ENCODE measurements at regions not wholly inside any gene's neighbourhood (a gene's known extent, or its start where the extent isn't known, plus 50 kb on each side); places are given as distances from the start of the nearest gene placed in this dataset.

DNA sequence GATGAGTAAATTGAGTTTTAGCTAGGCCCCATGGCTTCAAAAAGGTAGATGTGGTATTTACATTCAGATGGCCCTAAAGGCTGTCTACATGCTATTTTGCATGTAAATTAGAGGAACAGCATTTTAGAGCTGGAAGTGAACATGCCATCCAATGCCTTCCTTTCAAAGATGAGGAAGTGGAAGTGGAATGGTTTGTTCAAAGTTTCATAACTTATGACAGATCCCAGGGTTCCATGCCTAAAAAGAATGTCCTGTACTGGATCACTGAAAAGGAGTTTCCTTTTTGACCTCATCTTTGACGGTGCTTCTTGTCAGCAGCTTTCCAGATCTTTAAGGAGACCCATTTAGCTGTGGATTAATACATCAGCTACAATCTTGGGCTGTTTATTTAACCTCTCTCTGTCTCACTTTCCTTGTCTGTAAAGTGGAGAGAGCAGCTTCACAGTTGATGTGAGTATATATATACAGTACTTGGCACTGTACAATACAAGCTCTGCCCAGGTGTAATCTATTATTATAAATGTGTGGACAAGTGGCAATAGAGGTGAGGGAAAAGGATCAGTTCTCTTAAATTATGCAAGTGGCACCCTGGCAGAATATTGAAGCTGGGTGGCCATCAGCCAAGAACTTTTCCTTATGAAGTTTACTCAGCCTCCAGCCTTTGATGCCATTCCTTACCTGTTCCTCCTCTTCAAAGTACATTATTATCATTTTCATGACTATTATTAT is 68.7 kb upstream of the GOLGA8B start:
- H3K4me1 ChIP-seq (ENCODE audit: low read depth), result no peaks in the 10 kb centered on the region
- TF ChIP-seq, protein P1, sequence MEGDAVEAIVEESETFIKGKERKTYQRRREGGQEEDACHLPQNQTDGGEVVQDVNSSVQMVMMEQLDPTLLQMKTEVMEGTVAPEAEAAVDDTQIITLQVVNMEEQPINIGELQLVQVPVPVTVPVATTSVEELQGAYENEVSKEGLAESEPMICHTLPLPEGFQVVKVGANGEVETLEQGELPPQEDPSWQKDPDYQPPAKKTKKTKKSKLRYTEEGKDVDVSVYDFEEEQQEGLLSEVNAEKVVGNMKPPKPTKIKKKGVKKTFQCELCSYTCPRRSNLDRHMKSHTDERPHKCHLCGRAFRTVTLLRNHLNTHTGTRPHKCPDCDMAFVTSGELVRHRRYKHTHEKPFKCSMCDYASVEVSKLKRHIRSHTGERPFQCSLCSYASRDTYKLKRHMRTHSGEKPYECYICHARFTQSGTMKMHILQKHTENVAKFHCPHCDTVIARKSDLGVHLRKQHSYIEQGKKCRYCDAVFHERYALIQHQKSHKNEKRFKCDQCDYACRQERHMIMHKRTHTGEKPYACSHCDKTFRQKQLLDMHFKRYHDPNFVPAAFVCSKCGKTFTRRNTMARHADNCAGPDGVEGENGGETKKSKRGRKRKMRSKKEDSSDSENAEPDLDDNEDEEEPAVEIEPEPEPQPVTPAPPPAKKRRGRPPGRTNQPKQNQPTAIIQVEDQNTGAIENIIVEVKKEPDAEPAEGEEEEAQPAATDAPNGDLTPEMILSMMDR (IDR thresholded peaks at IDR 0.05; ENCODE audit: low read depth, low read length), result no peak
- no peak overlapping the region for H3K4me3 ChIP-seq
- no peak overlapping the region for H3K27ac ChIP-seq
- H3K9me3 ChIP-seq (ENCODE audit: low read depth), result no peaks in the 10 kb centered on the region
- no peak for DNase-seq (ENCODE audit: low read depth in 1 of 2, low spot score in 1 of 2)
- H3K27me3 ChIP-seq, result no peaks in the 10 kb centered on the region
- H3K36me3 ChIP-seq, result no peaks in the 10 kb centered on the region

DNA sequence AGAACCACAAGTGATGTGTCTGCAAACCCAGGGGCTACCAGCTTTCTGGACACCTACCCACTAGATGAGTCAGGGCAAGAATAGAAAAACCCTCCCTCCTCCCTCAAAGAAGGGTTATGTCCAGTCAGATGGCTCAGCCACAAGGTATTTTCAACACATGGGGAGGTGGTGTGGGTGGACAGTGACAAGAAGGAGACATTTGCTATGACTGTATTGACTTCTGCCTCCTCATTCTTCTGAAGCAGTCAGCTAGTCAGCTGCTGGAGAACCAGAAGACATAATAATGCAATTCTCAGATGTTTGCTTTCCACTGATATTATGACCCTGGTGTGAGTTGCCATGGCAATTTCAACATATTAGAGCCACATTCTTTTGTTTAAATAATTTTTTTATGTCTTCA is 66.7 kb upstream of the GOLGA8B start:
- H3K4me1 ChIP-seq (ENCODE audit: low read depth), result no peaks in the 10 kb centered on the region
- no peak overlapping the region for H3K4me3 ChIP-seq
- H3K9me3 ChIP-seq (ENCODE audit: low read depth), result no peaks in the 10 kb centered on the region
- peak in 1 of 2 donors; percentile 1 for DNase-seq (ENCODE audit: low read depth in 1 of 2, low spot score in 1 of 2)
- TF ChIP-seq, protein P1 (IDR thresholded peaks at IDR 0.05; ENCODE audit: low read depth, low read length), result no peak
- H3K36me3 ChIP-seq, result no peaks in the 10 kb centered on the region
- no peak overlapping the region for H3K27ac ChIP-seq
- no peaks in the 10 kb centered on the region for H3K27me3 ChIP-seq

DNA sequence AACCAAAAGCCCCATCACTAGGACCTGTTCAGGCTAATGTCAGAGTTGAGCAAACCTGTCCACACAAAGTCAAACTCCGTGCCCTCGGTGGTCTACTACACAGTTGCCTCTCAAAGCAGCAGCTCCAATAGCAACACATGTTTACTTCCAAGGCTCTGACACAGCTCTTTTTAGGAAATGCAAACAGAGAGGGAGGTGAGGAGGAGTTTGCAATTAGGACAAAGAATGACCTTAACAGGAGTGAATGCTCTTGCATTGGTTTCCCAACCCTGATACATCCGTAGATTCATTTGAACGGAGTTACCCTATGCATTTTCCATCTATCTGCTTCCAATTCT is 64.8 kb upstream of the GOLGA8B start:
- TF ChIP-seq, protein P1 (IDR thresholded peaks at IDR 0.05; ENCODE audit: low read depth, low read length), result no peak
- no peak for DNase-seq (ENCODE audit: low read depth in 1 of 2, low spot score in 1 of 2)
- Histone ChIP-seq H3K9me3 (ENCODE audit: low read depth) (no peaks in the 10 kb centered on the region), H3K27ac (no peak overlapping the region), H3K4me1 (ENCODE audit: low read depth) (no peaks in the 10 kb centered on the region), H3K36me3 (no peaks in the 10 kb centered on the region), H3K27me3 (no peaks in the 10 kb centered on the region), H3K4me3 (no peak overlapping the region)

DNA sequence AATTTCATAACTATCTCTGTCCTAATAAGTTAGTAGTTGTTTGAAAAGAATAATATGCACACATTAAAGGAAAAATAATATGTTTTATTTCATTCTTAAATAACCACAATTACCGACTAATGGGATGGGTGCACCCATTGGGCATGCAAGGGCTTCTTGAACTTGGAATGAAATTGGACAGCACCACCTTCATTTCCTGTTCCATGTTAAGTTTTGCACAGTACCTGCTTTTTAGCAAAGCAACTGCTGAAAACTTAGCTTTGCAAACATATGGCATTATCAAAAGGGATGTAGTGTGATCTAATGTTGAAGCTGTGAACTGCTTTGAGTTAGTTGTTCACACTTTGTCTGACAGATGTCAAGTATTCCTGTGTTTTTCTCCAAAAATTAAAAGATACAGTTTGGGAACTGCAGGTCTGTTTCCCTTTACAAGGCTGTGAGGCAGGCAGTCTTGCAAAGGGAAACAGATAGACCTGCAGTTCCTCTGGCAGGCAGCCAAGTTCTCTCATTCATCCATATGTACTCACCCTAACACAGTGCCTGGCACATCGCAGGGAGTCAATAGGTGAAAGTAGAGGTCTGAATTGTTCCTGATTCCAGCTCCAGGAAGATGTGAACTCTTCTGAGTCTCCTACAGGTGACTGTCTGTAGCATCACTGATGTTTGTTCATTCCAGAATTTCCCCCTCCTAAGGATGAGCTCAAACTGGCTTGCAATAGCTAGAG is 64.3 kb upstream of the GOLGA8B start:
- TF ChIP-seq, protein P1 (IDR thresholded peaks at IDR 0.05; ENCODE audit: low read depth, low read length), result no peak
- H3K36me3 ChIP-seq, result no peaks in the 10 kb centered on the region
- DNase-seq (ENCODE audit: low read depth in 1 of 2, low spot score in 1 of 2), result peak; percentile 1 to 33
- no peak overlapping the region for H3K27ac ChIP-seq
- no peaks in the 10 kb centered on the region for H3K9me3 ChIP-seq (ENCODE audit: low read depth)
- H3K4me3 ChIP-seq, result no peak overlapping the region
- H3K4me1 ChIP-seq (ENCODE audit: low read depth), result no peaks in the 10 kb centered on the region
- H3K27me3 ChIP-seq, result no peaks in the 10 kb centered on the region

DNA sequence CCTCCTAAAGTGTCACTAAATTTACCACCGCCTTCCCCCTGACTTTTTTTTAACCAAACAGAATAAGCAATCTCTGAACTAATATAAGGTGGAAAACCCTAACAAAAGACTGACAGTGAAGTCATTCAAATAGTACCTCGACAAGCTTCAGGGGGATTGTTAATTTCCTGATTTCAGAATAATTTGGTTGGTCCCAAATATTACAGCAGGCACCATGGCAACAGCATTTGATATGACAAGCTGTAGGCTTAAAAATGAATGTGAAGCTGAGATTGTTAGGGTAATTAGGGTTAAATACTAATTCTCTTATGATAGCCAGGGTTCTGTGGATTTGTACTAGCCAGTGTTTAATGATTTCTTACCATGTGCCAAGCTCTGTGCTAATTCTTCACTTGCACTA is 63.5 kb upstream of the GOLGA8B start:
- H3K9me3 ChIP-seq (ENCODE audit: low read depth), result no peaks in the 10 kb centered on the region
- H3K4me3 ChIP-seq, result no peak overlapping the region
- H3K27me3 ChIP-seq, result no peaks in the 10 kb centered on the region
- H3K36me3 ChIP-seq, result no peaks in the 10 kb centered on the region
- no peak overlapping the region for H3K27ac ChIP-seq
- no peak for DNase-seq (ENCODE audit: low read depth in 1 of 2, low spot score in 1 of 2)
- H3K4me1 ChIP-seq (ENCODE audit: low read depth), result no peaks in the 10 kb centered on the region
- TF ChIP-seq, protein P1 (IDR thresholded peaks at IDR 0.05; ENCODE audit: low read depth, low read length), result no peak

Measured in cardiac muscle cell (in vitro differentiated cells and primary cell).